ENCODE measurements at regions not wholly inside any gene's neighbourhood (a gene's known extent, or its start where the extent isn't known, plus 50 kb on each side); places are given as distances from the start of the nearest gene placed in this dataset.

- Histone ChIP-seq H3K36me3 (ENCODE audit: control insufficient read depth in 2 of 2, extremely low read depth in 1 of 2, insufficient read depth in 2 of 2, low read length in 2 of 2) (no peaks in the 10 kb centered on the region), H3K27me3 (ENCODE audit: control insufficient read depth in 2 of 2, insufficient read depth in 2 of 2, low read length in 2 of 2) (peaks cover 0 to 3% of the 10 kb centered on the region in 2 experiments), H3K27ac (ENCODE audit: insufficient read depth, low read depth, low read length) (no peak overlapping the region), H3K4me1 (ENCODE audit: control insufficient read depth, extremely low read depth, insufficient read depth, low read length) (no peaks in the 10 kb centered on the region), H3K9ac (replicated peaks; ENCODE audit: extremely low read depth, insufficient read depth, low read length) (no peak overlapping the region), H4K20me1 (replicated peaks; ENCODE audit: control insufficient read depth, extremely low read depth, insufficient read depth, low read length) (no peaks in the 10 kb centered on the region), H2AFZ (ENCODE audit: low read depth, low read length) (no peak overlapping the region), H3K9me3 (replicated peaks; ENCODE audit: control insufficient read depth, insufficient read depth, low read length) (no peaks in the 10 kb centered on the region), H3K4me3 (replicated peaks in 1 of 3; ENCODE audit: insufficient read depth in 1 of 3, low read depth in 1 of 3, low read length in 3 of 3) (no peak overlapping the region), H3K79me2 (ENCODE audit: control insufficient read depth, insufficient read depth, low read length) (no peaks in the 10 kb centered on the region), H3K4me2 (ENCODE audit: insufficient read depth, low read length) (no peak overlapping the region), H3K9me1 (replicated peaks; ENCODE audit: control insufficient read depth, extremely low read depth, insufficient read depth, low read length) (no peaks in the 10 kb centered on the region)
- CTCF ChIA-PET, result interaction anchor here (1.1 to 2.2 kb wide), 3 partner anchors 10 to 42 kb away, joined by 4 to 9 read pairs (median 6); no protein-coding TSS in a partner anchor
- intact Hi-C loops (cut with micrococcal nuclease), result no loop called here
- BruUV-seq (replicated peaks), result no TSS peak
- dilution Hi-C loops (cut with MboI; ENCODE audit: extremely low pct_ligation_motif_present, low sequenced_read_pairs), result no loop called here
- DNase-seq (ENCODE audit: low read depth, low spot score) (no peak), FAIRE-seq (no peak)
- TF ChIP-seq POLR2AphosphoS5 (IDR thresholded peaks at IDR 0.05; ENCODE audit: insufficient read depth, low read depth, low read length) (no peak), GATA2 (IDR thresholded peaks at IDR 0.05; ENCODE audit: insufficient read depth, insufficient read length, low read depth, low read length) (no peak), MAX (IDR thresholded peaks at IDR 0.05; ENCODE audit: insufficient read depth, insufficient read length) (no peak), CTCF (IDR thresholded peaks at IDR 0.05; ENCODE audit: extremely low read depth in 1 of 2, insufficient read depth in 1 of 2, low read depth in 1 of 2, low read length in 2 of 2) (no peak)
- POLR2A ChIA-PET, result no interaction called here
These were observed 166.1 kb downstream of the MACROH2A1 start for GRCh38 chr5:135232958-135233357.

GRCh38 chr5:135231289-135231688, 167.7 kb downstream of the MACROH2A1 start:
- dilution Hi-C loops (cut with MboI; ENCODE audit: extremely low pct_ligation_motif_present, low sequenced_read_pairs) (no loop called here), intact Hi-C loops (cut with micrococcal nuclease) (no loop called here)
- no peak overlapping the region for H3K9ac ChIP-seq (replicated peaks; ENCODE audit: extremely low read depth, insufficient read depth, low read length)
- H3K79me2 ChIP-seq (ENCODE audit: control insufficient read depth, insufficient read depth, low read length), result no peaks in the 10 kb centered on the region
- no peak overlapping the region for H3K27ac ChIP-seq (ENCODE audit: insufficient read depth, low read depth, low read length)
- no peak overlapping the region for H2AFZ ChIP-seq (ENCODE audit: low read depth, low read length)
- H3K36me3 ChIP-seq (ENCODE audit: control insufficient read depth in 2 of 2, extremely low read depth in 1 of 2, insufficient read depth in 2 of 2, low read length in 2 of 2), result no peaks in the 10 kb centered on the region
- POLR2A ChIA-PET, result no interaction called here
- H3K4me1 ChIP-seq (ENCODE audit: control insufficient read depth, extremely low read depth, insufficient read depth, low read length), result no peaks in the 10 kb centered on the region
- no peak overlapping the region for H3K4me2 ChIP-seq (ENCODE audit: insufficient read depth, low read length)
- no peaks in the 10 kb centered on the region for H3K9me3 ChIP-seq (replicated peaks; ENCODE audit: control insufficient read depth, insufficient read depth, low read length)
- BruUV-seq (replicated peaks), result no TSS peak
- CTCF ChIA-PET, result interaction anchor here (0.9 to 2.2 kb wide), 3 partner anchors 12 to 16 kb away, joined by 3 to 9 read pairs (median 4); no protein-coding TSS in a partner anchor
- no peak for DNase-seq (ENCODE audit: low read depth, low spot score)
- H3K27me3 ChIP-seq (ENCODE audit: control insufficient read depth in 2 of 2, insufficient read depth in 2 of 2, low read length in 2 of 2), result peaks cover 3% of the 10 kb centered on the region in 2 experiments
- TF ChIP-seq MYC (IDR thresholded peaks at IDR 0.05; ENCODE audit: low read depth, low read length) (no peak), GATA2 (IDR thresholded peaks at IDR 0.05; ENCODE audit: insufficient read depth, insufficient read length, low read depth, low read length) (no peak), POLR2A (IDR thresholded peaks at IDR 0.05; ENCODE audit: low read depth, low read length) (no peak), EZH2 (IDR thresholded peaks at IDR 0.05; ENCODE audit: borderline replicate concordance, low read depth, low read length, severe bottlenecking) (no peak), CTCF (IDR thresholded peaks at IDR 0.05; ENCODE audit: extremely low read depth in 1 of 2, insufficient read depth in 1 of 2, low read depth in 1 of 2, low read length in 2 of 2) (no peak)
- no peak for FAIRE-seq
- H3K9me1 ChIP-seq (replicated peaks; ENCODE audit: control insufficient read depth, extremely low read depth, insufficient read depth, low read length), result no peaks in the 10 kb centered on the region
- H3K4me3 ChIP-seq (replicated peaks in 1 of 3; ENCODE audit: insufficient read depth in 1 of 3, low read depth in 1 of 3, low read length in 3 of 3), result no peak overlapping the region
- H4K20me1 ChIP-seq (replicated peaks; ENCODE audit: control insufficient read depth, extremely low read depth, insufficient read depth, low read length), result no peaks in the 10 kb centered on the region
